NCI-H82 treated with DMSO at 0.1 percent for 48 hours (cell line): ENCODE measurements at regions not wholly inside any gene's neighbourhood (a gene's known extent, or its start where the extent isn't known, plus 50 kb on each side); places are given as distances from the start of the nearest gene placed in this dataset.
"Not testable (repeated sequence)": the region's sequence is repeated elsewhere in the genome, so short reads cannot be mapped to it uniquely, and the experiment has no call there.

Source experiments
- DNase-seq: peaks from one replicate; lab custom pipeline; 2025; ENCODE audit not compliant: unreplicated experiment; lab: John Stamatoyannopoulos, UW

DNA sequence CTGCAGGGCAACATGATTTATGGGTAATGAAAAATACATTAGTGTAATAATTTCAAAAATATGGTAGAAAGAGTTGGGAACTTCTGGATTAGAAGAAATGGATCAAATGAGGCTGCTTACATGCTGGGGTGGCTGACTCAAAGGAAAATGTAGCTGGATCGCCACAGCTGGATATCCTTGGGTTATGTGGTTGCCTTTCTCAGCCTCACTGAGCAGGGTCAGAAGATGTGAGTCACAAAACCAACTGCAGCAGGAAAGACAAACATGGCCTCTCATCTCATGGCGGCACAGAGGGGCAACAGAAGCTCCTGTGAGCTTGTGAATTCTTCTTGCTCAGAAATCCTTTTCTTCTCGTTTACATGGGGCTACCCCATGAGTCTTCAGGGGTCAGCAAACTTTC lies 317.1 kb upstream of the SPRED2 start:
- DNase-seq, result no peak

DNA sequence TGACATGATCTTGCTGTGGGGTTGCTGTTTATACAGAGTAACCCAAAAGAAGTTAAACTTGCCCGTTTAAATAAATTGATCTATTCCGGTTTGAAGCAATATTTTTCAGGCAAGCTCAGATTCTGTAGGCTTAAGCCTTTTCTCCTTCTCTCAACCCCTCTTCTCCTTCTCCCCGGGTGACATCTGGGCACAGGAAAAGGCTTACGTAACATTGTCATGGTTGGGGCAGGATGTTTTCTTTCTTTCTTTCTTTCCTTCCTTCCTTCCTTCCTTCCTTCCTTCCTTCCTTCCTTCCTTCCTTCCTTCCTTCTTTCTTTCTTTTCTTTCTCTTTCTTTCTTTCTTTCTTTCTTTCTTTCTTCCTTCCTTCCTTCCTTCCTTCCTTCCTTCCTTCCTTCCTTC lies 315.5 kb upstream of the SPRED2 start:
- not testable (repeated sequence) for DNase-seq

DNA sequence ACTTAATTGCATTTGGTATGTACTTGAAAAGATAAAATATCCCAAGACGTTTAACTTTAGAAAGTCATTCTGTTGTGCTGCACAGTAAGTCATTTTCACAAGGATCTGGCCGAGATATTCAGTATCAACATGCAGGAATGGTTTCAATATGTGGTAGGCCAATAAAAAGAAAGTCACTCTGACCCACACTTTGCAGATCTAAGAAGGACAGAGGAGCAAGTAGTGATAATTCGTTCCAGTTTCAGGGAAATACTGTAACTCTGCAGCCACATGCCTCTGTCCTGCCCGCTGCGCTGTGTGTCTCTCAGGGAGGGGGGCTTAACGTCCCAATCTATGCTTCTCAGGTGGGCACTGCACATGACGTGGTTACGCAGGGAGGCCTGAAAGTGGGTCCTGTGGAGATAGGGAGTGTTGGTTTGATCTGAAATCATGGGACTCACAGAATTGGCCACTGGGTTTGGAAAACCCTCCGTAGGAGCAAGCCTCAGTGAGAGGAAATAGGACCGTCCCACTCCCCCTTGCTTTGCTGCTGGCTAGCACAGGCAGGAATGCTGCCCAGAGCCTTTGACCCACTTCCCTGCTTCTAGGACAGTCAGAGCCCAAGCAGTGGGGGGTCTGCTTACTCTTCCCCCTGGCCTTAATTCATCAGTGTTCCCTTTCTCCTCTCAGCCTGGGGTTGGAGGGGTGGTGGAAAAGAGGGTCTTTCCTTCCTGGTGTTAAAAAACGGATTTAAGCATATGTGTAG lies 314.7 kb upstream of the SPRED2 start:
- no peak for DNase-seq

DNA sequence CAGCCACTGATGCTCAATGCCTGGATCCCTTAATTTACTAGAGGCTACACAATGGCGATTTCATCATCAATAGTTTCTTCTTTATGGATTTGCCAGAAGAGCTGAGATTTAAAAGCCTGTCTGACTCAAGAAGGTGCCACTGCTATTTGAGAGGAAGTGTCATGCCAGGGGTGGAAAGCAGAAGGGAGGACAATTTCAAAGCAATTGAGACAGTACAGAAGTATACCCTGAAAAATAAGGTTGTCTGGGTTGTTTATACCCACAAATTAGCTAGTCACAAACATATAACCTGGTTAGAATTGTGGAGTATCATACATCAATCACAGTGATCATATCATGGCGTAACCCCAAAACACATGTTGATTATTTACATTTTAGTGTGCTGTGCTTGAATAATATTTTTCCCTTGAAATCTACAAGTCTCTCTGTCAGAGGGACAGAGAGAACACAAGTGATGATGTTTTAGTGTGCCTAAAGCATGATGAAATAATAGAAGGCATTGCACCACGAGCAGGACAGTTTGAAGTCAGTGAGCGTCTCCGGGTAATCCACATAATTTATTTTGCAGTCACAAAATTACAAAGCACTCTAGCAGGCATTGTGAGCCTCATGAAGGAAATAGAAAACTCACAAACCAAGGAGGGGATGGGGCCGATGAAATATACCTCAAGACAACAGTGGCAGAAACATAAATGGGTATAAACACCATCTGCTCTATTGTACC lies 312.2 kb upstream of the SPRED2 start:
- DNase-seq, result no peak

DNA sequence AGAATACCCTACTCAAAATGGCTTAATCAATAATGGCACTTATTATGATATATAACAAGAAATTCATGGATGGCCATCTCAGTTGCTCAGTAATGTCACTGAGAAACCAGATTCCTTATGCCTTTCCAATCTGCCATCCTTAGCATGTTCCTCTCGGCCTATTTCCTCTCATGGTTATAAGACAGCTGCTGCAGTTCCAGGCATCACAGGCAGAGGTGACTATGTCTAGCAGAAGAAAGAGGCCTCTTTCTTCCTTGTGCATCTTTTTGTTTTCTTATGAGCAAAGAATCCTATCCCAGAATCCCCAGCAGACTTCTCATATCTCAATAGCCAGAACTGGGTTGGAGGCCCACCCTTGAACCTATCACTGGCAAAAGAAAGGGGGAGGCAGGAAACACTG lies 310.6 kb upstream of the SPRED2 start:
- no peak for DNase-seq

DNA sequence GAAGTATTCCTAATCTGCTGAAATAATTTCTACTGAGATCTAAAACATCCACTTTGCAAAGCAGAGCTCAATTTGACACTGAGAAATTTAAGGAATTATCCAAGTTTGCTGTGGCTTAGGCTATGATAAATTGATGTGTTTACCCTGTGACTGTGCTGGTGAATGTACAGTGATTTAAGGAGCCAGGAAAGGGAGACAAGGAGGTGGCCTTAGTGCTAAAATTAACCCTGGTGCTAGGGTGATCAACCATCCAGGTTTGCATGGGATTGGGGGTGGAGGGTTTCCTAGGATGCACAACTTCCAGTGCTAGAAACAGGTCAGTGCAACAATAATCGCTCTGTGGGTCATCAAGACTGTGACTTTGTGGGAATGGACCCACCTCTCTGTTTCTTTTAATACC lies 307.5 kb upstream of the SPRED2 start:
- DNase-seq, result no peak

DNA sequence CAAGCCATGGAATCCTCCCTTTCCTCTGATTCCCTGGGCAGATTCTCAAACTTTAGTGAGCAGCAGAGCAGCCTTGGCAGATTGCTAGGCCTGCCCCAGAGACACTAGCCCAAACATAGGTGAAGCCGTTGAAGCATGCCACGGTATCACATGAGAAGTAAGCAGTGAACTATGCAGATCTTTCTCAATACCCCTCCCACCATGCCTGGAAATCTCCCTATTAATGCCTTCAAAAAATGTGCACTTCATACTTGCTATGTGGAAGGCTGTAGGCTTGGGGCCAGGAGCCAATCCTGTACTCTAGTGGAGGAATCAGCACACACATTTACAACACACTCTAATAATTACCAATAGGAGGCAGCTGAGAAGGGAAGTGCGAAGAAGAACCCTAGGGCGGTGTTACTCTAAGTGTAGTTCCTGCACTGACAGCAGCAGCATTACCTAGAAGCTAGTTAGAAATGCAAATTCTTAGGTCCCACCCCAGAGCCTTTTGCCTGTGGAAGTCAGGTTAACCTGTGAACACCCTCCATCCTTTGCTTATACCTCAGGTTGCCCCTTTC lies 305.1 kb upstream of the SPRED2 start:
- no peak for DNase-seq

DNA sequence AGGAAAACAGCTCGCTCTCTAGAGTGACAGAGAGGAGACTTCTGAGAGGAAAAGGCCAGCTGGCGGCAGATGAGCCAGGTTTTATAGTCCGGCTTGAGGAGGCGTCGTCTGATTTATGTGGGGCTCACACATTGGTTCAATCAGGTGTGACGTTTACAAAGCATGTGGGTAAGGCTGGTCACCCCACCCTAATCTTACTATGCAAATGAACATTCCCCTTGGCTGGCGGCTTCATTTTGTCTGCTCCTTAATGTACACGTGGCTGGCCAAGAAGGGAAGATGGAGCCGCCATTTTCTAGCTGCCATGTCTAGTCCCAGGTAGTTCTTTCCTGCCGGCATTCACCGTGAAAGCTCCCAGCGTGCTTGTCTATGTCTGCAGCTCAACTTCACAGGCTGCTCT lies 299.1 kb upstream of the SPRED2 start:
- no peak for DNase-seq

DNA sequence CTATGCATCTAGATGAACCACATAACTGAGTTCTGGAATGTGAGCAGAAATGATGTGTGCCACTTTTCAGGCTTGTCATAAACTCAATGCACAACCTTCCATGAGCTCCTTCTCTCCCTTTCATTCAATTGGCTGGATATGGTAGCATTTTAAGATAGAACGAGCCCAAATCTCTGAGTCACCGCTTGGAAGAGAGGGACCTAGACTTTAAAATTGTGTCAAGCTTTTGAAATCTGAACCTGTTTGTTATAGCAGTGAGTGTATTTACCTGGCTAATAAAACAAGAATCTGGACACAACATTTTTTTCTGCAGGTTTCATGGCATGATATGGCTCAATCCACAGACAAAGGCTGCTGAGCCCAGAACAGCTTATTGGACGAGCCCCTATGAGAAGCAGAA lies 297.8 kb upstream of the SPRED2 start:
- no peak for DNase-seq

DNA sequence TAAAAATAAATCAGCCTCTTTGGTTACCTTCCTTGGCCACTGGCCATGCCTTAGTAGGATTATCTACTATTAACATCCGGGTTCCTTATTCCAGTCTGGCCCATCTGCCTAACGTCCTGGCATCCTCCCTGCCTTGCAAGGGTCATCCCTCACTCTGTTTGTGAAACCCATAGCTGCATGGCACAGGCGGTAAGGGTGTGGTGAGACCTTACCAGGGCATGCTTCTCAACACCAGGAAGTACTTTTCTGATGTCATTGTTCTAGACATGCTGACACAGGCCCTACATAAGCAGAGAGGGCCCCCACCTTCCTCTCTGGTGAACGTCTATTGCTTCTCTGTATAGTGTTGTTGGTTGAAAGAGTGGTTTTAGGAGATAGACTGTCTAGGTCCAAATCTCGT lies 296.8 kb upstream of the SPRED2 start:
- no peak for DNase-seq

DNA sequence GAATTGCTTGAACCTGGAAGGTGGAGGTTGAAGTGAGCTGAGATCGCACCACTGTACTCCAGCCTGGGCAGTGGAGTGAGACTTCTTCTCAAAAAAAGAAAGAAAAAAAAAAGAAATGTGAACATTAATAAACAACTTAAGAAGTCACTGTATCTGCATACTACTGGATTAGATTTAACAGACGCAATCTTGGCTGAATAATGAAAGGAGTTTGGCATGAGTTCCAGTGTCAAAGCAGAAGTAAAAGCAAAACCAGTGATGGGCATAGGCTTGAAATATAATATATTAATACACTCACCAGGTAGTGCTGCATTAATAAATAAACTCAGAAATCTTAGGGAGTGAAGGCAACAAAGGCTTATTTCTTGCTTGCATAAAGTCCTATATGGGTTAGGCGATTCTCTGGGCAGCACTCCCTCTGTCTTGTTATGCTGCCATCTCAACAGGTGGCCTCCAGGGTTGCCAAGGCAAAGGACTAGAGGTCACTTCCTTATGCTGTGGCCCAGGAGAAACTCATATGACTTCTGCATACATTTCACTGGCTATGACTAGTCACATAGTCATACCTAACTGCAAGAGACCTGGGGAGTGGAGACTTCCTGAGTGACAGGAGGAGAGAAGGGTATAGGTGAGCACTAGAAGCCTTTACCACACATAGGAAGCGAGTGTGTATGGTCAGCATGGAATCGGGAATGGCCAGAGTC lies 296.2 kb upstream of the SPRED2 start:
- DNase-seq, result no peak

DNA sequence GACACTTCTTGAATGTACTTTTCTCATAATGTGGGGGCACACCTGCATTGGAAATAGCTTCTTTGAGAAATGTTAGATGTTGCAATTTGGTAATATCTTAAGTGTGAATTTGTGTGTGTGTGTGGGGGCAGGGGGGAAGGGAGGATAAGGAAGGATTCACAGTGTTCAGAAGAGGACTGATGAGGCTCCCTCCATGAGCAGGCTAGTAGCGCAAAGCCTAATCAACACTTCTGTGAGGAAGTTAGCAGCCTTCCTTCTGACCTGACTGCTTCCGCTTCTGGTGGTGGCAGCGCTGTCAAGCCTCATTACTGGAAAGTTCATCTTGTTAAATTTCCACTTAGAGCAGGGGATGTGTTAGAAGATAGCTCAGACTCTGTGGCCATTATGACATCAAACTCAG lies 295.4 kb upstream of the SPRED2 start:
- no peak for DNase-seq

DNA sequence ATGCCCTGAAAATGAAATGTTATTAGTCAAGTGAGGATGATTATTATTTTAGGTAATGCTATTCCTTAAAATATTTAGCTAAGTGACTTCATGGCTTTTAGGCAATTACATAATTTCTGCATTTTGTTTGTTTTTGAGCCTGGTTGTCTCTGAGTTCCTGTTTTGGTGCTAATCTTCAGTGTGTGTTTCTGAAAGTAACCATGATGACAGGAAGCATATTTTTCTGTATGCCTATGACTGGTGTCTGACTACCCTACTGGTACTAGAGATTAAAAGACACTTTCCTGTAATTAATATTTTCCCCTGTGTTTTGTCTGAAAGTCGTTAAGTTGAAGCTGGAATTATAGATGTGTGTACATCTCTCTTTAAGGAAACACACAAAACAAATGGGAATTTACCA lies 295.0 kb upstream of the SPRED2 start:
- DNase-seq, result no peak

DNA sequence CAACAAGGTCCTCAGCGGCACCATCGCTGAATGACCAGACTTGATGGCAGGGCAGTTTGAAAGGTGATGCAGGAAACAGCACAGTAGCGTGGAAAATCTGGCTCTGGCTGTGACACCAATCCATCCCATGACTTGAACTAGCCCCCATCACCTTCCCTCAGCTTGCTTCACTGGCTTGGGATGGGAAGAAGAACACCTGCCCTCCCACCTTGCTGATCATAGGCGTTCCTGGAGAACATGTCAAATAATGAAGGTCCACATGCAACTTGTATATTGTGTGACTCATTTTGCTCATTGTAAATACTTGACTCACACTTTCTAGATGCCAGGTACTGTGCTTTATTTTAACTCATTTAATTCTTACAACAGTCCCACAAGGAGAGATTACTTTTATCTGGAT lies 292.4 kb upstream of the SPRED2 start:
- no peak for DNase-seq

DNA sequence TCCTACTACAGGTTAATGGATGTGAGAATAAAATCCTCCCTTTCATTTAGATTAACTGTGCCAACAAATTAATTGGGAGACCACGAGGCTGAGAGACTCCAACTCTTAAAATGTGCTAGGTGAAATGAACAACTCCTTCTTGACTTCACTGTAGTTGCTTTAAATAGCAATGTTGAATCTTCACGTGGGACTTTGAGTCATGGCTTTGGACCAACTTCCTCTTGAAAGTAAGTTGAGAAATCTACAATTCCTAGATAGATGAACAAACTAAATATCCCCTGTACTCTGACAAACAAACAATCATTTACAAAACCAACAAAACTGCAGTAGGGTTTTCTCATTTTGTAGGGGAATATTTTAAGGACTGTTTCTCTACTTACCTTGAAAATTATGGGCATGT lies 291.9 kb upstream of the SPRED2 start:
- no peak for DNase-seq

DNA sequence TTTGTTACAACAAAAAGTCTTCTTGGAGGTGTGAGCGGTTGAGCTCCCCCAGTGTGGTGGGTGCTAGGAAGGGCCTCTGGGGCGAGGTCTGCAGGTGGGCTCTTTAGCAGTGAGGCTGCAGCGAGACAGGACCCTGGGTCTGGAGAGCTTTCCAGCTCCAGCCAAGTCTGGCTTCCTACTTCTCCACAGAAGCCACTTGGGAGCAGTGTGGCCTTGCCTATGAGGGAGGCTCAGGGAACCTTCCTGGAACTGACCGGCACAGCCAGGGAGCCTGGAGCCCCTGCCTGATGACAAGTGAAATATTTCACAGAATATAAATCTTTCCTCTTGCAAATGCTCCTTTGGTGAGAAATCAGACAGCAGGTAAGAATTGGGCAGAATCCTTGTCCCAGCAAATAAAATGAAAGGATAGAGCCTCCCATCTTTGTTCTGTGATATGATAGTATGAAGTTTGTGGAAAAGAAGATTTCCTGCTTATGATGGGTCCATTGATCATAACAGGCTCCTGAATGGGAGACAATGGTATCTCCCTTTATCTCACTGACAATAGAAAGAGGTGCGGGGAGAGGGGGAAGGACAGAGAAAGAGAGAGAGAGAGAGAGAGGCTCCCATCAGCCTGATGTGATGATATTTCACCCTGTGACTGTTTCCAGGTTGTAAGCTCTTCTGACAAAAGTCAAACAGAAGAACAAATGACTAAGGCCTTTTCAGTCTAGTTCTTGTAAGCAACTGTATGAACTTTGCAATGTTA lies 289.8 kb upstream of the SPRED2 start:
- no peak for DNase-seq

DNA sequence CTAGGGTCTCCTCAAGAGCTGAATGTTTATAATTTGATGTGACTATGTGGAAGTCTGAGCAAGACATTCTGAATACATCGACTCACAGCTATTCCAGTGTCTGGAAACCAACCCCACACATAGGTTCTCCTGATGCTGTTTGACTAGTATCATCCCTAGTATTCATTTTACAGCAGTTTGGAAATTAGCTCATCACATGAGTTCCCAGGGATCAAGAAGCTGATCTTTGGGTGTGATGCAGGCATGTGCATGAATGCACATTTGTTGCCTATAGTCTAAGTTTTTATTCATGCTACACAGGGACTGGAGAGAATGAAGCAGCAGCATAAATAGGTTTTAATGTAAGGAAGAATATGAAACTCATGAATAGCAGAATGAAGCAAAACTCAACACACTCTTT lies 284.3 kb upstream of the SPRED2 start:
- no peak for DNase-seq

DNA sequence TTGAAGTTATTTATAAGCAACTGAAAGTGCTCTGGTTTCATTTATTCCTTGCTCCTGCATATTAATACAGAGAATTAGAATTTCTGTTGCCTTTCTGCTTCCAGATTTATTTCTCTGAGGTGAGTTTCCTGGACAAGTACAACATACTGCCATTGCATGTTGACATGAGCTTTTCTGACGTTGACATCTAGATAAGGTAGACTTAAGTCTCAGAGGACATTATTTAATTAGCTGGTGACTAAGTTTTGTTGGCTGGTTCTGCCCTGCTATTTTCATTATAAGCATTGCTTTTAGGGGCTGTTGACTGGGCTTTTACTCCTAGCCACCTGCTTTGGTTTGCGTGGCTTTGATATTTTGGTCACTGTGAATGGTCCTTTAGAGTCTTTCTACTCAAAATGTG lies 282.9 kb upstream of the SPRED2 start:
- DNase-seq, result no peak

DNA sequence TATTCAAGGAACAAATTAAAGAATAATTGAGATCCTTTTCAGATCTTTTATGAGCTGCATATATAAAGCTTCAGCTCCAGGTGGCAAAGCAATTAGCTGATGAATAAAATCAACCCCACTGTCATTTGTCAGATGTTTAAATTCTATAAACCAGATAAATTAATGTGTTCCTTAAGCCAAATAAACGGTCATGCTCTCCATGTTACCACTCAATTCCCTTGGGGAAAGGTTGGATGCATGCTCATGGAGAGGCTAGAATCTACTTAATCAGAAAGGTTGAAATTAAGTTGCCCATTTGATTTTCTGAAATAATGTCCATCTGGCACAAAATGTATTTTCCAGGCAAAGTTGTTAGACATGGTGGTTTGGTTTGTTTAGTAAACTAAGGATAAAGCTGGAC lies 282.5 kb upstream of the SPRED2 start:
- peak; percentile 21 for DNase-seq

DNA sequence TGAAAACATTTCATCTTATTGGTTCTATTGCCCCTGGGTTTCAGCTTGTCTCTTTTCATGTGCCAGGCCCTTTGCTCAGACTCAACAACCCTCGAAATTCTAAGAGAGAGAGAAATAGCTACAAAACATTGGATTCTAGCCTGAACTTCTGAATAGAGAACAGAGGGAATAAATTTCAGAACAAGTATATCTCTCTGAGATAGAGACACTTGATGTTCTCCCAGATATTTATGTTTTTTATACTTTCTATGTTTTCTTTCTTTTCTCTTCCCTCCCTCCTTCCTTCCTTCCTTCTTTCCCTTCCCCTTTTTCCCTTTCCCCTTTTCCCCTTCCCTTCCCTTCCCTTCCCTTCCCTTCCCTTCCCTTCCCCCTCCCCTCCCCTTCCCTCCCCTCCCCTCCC lies 279.5 kb upstream of the SPRED2 start:
- no peak for DNase-seq

DNA sequence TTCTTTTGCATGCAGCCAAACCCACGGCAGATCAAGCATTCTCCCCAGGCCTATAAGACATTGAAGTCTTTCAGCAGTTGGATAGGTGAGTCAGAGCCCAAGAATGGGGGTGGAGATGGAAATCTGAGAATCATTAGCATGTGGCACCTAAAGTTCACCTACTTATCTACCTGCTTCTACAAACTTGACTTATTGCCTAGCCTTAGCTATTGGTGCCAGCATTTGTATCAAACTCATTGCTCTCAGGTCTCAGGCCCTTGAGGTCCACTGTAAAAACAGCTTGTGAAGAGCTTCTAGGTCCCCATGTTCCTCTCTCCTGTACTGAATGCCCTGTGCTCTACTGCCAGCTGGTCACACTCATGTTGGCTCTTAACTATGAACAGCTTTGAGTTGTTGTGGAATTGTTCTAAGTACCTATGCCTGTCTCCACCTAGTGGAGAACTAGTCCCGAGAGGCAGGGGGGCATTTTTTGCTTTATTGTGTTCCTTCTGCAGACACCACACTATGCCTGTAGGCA lies 278.4 kb upstream of the SPRED2 start:
- DNase-seq, result peak; percentile 8
